Retina (tissue), 1 donor: ENCODE measurements at regions not wholly inside any gene's neighbourhood (a gene's known extent, or its start where the extent isn't known, plus 50 kb on each side); places are given as distances from the start of the nearest gene placed in this dataset.

Source experiments
- DNase-seq: peaks from one replicate; pipeline ENCODE4 v3.0.0-alpha.2; 2016

- DNase-seq, result no peak
Measured at GRCh38 chr6:101312652-101313051, 80.9 kb upstream of the GRIK2 start.

DNA sequence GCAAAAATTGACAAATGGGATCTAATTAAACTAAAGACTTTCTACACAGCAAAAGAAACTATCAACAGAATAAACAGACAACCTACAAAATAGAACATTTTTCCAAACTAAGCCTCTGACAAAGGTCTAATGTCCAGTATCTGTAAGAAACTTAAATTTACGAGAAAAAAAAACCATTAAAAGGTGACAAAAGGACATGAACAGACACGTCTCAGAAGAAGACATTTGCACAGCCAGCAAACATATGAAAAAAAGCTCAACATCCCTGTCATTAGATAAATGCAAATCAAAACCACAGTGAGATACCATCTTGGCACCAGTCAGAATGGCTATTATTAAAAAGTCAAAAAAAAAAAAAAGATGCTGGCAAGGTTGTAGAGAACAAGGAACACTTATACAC is 70.6 kb upstream of the GRIK2 start:
- DNase-seq, result no peak

- no peak for DNase-seq
Measured at GRCh38 chr6:101326411-101326810, 67.1 kb upstream of the GRIK2 start.

DNA sequence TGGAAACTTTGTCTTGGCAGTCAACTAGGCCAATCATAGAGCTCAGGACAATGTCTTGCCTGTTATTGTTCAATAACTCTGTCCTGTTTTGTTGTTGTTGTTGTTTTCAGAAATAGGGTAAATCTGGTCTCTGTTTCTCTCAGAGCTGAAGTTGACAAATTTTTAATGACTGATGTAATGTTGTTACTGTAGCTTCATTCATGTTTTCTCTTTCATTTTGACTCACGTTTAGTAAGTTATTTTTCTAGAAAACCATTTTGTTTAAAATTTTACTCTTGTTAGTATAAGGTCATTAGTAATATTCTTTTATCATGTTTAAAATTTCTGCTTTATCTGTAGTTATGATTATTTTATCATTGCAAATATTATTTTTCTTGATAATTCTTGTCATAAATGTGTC is 51.6 kb upstream of the GRIK2 start:
- DNase-seq, result no peak
